Tibial nerve (tissue), 4 donors: ENCODE measurements at regions not wholly inside any gene's neighbourhood (a gene's known extent, or its start where the extent isn't known, plus 50 kb on each side); places are given as distances from the start of the nearest gene placed in this dataset.

Source experiments
- CTCF ChIP-seq, 5 experiments: fragments of 200-600 bp in 3 of 5; fragments of 450-650 bp in 2 of 5; sonication (generic) in 3 of 5; IDR thresholded peaks; one replicate each; pipeline ENCODE4 v1.5.1; 2016 to 2019; ENCODE audit warnings: antibody characterized with exemption in 5 of 5, mild to moderate bottlenecking in 3 of 5, moderate library complexity in 2 of 5
- EP300 ChIP-seq, 2 donors: sonication (generic); formaldehyde crosslinking; IDR thresholded peaks; one replicate each; pipeline ENCODE4 v1.6.1; 2017; ENCODE audit warnings: antibody characterized with exemption in 2 of 2, mild to moderate bottlenecking in 1 of 2

GRCh38 chr4:171668403-171668802 lies 144.8 kb upstream of the GALNTL6 start:
- no peak for TF ChIP-seq CTCF (IDR thresholded peaks at IDR 0.05)
- TF ChIP-seq EP300 (IDR thresholded peaks at IDR 0.05), result no peak
